NCI-H446 (cell line): ENCODE measurements at regions not wholly inside any gene's neighbourhood (a gene's known extent, or its start where the extent isn't known, plus 50 kb on each side); places are given as distances from the start of the nearest gene placed in this dataset.
"Not testable (repeated sequence)": the region's sequence is repeated elsewhere in the genome, so short reads cannot be mapped to it uniquely, and the experiment has no call there.

Experiments
- DNase-seq, 2 experiments: peaks; one replicate each; lab custom pipeline; 2025; lab: John Stamatoyannopoulos, UW

- no peak for DNase-seq
Measured at GRCh38 chr7:85322252-85322651, 135.4 kb upstream of the SEMA3D start.

- DNase-seq = no peak
Measured at GRCh38 chr7:85320699-85321476, 134.0 kb upstream of the SEMA3D start.

GRCh38 chr7:85316489-85316888 lies 129.6 kb upstream of the SEMA3D start:
- DNase-seq = no peak

DNA sequence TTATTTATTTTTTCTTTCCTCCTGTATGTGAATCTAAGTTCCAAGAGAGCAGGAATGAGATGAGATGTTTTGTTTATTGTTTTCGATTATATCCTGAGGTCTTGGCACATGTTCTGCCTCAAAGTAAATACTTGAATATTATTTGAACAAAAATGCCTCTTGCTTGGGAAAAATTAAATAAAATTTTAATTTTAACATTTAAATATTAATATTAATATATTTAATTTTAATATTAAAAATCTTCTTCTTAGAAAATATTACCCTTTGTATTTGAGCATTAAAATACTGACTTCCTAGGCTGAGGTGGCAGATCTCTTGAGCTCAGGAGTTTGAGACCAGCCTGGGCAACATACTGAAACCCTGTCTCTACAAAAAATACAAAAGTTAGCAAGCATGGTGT lies 123.4 kb upstream of the SEMA3D start:
- DNase-seq = no peak

DNA sequence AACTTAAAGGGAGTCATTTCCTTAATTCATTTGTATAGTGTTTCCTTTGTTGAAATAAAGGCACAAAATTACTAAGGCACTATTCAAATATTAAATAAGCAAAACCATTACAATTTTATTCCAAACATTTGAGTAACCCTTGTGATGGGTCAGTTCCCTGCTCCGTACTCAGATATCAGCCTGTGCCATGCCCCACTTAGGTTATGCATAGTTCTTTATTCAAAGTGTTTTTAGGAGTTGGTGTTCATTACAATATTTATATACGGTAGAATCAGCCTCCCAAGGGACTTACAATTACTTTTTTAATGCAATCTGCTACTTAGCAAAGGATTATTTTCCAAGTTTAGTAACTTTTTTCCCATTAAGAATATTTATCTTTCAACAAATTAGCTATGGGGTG lies 119.3 kb upstream of the SEMA3D start:
- no peak for DNase-seq

GRCh38 chr7:85294176-85294575 lies 107.3 kb upstream of the SEMA3D start:
- no peak for DNase-seq

GRCh38 chr7:85292908-85293576 lies 106.2 kb upstream of the SEMA3D start:
- no peak for DNase-seq

DNA sequence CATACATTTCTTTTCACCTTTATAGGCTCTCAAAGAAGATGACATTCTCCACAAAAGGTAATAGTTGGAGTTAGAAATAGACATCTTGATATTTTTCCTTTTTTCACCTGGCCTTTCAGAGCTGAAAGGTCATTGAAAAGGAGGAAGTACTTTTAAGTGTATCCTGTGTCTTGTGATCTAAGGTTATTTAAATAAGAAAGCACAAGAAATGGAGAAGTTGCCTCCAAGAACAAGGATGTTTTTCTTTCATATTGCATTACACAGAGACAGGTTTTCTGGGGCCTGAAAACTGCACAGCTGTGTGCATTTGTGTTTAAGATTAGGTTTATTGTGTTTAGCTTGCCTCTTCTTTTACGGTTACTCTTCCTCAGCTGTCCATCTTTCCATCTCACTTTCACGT lies 103.4 kb upstream of the SEMA3D start:
- DNase-seq = no peak

DNA sequence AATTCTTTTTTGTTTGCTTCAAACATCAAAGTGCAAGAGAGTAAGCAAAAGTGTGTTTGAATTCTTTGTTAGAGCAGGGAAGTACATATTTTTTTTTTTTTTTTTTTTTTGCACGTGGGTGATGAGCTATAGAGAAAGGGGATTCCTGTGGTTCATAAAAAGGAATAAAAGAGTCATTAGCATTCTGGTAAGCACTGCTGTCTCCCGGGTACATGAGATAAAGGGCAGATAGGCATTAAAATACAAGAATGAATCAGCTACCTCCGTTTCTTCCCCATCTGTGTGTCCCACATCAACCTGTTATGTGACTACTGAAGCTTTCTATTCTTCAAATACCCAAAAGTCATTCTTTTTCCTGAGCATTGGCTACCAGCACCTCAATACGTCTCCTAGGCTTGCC lies 102.4 kb upstream of the SEMA3D start:
- DNase-seq = no peak

GRCh38 chr7:85287106-85287825 lies 100.4 kb upstream of the SEMA3D start:
- no peak for DNase-seq

DNA sequence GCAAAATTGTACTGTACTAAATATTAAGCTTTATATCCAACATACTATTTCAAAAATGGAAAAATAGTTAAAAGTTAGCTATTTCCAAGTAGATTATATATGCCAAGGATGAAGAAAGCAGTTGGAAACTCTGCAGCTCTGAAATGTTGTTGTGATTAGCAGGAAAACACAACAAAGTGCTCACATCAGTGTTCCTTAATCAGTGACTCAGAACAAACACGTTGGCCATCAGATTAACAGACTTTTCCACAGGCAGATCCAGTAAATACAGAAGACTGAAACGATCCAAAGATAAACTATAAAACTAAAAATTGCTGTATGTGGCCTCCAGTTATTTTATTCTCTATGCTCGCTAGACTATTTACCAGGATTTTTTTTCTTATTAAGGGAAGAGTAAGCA lies 99.6 kb upstream of the SEMA3D start:
- DNase-seq = no peak

DNA sequence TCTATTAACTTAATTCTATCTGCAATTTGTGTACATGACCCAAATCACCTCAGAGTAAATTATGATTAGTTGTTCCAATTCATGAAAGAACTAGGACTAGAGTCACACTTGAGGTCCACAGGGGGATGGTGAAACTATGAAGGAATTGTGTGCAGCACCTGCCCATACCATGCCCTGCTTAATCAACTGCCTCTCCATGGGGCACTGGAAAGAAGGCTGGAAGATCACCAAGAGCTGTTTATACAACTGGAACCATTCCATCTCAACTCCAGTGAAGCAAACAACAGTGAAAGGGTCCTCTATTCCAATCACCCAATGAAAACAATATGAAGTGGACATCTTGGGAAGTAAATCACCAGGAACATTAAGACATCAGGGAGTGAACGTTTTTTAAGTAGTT lies 98.7 kb upstream of the SEMA3D start:
- DNase-seq = peak in 1 of 2 experiments; percentile 14

- DNase-seq = no peak
Measured at GRCh38 chr7:85275204-85275603, 88.3 kb upstream of the SEMA3D start.

- DNase-seq = no peak
Measured at GRCh38 chr7:85274454-85274853, 87.6 kb upstream of the SEMA3D start.

DNA sequence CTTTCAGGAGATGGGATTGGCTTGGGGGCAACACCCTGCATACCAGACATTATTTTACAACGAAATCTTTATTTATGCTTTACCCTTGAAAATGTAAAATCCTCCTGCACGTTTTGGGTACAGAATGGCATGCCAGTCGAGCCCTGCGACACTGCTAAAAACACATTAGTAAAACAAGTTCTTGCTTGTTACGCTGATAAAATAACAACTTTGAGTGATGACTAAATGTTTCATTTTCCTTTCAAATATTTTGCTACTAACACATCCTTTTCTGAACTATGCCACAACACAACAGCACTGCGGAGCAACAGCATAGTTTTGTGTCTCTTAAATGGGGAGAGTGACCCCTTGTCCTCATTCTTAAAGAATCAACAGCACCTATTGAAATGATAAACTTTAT lies 76.0 kb upstream of the SEMA3D start:
- DNase-seq = no peak

- DNase-seq = no peak
Measured at GRCh38 chr7:85261336-85261735, 74.5 kb upstream of the SEMA3D start.

DNA sequence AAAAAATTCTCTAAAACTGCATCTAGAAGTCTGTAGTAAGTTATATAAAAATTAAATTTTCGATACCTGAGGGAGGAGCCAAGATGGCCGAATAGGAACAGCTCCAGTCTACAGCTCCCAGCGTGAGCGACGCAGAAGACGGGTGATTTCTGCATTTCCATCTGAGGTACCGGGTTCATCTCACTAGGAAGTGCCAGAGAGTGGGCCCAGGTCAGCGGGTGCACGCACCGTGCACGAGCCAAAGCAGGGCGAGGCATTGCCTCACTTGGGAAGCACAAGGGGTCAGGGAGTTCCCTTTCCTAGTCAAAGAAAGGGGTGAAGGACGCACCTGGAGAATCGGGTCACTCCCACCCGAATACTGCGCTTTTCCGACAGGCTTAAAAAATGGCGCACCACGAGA lies 62.9 kb upstream of the SEMA3D start:
- not testable (repeated sequence) for DNase-seq

DNA sequence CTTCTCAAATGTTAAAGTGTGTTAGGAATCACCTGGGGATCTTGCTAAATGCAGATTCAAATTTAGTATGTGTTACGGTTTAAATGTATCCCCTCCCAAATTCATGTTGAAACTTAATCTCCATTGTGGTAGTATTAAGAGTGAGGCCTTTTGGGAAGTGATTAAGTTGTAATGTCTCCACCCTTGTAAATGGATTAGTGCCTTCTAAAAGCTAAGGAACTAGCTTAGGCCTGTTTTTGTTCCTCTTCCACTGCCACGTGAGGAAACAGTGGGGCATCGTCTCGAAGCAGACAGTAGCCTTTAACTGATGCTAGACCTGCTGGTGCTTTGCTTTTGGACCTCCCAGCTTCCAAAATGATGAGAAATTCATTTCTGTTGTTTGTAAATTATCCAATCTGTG lies 52.3 kb upstream of the SEMA3D start:
- no peak for DNase-seq

DNA sequence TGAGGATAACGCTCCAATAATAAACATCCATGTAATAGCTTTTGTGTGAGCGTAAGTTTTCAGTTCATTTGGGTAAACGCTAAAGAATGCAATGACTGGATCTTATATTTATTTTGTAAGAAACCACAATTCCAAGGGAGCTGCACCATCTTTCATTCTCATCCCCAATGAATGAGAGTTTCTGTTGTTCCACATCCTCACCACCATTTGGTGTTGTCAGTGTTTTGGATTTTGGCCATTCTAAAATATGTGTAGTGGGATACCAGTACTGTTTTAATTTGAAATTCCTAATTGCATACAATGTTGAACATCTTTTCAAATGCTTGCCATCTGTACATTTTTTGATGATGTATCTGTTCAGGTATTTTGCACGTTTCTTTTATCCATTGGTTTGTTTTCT lies 50.9 kb upstream of the SEMA3D start:
- no peak for DNase-seq
